IMR-90 (cell line): ENCODE measurements at regions not wholly inside any gene's neighbourhood (a gene's known extent, or its start where the extent isn't known, plus 50 kb on each side); places are given as distances from the start of the nearest gene placed in this dataset.

Experiments
- ATAC-seq: fragments of 200-7000 bp; cut with Tn5 transposase; 2 replicates; pipeline ENCODE4 v1.9.1; 2020; ENCODE audit warnings: low read depth, mild to moderate bottlenecking, moderate library complexity
- BruUV-seq: library from RNA; stranded (reverse); fragments of 400-500 nt; replicated peaks from 2 replicates; lab custom pipeline; 2021; lab: Mats Ljungman, UMichigan
- CTCF ChIA-PET: fragments of 300-600 bp; formaldehyde crosslinking; extraction: SDS; loops from one replicate; lab custom pipeline; 2021; ENCODE audit warnings: antibody characterized with exemption; lab: Yijun Ruan, JAX
- POLR2A ChIA-PET: fragments of 300-600 bp; sonication (Branson Sonifier 250); formaldehyde crosslinking; loops from one replicate; lab custom pipeline; 2022; ENCODE audit warnings: antibody characterized with exemption; ENCODE audit not compliant: unreplicated experiment; lab: Charles Lee
- DNase-seq: peaks from one replicate; pipeline ENCODE4 v3.0.0; 2013
- H2AFZ ChIP-seq: replicated peaks from 2 replicates; pipeline ENCODE3; 2013; ENCODE audit warnings: low read length, mild to moderate bottlenecking; ENCODE audit not compliant: poor library complexity
- H2AK5ac ChIP-seq: 2 replicates; pipeline ENCODE4 v1.6.1; 2013; ENCODE audit warnings: low read depth, low read length, inconsistent platforms
- H2AK9ac ChIP-seq: replicated peaks from 2 replicates; pipeline ENCODE3; 2013; ENCODE audit warnings: mild to moderate bottlenecking, low read depth, low read length, moderate library complexity; ENCODE audit not compliant: poor library complexity
- H2BK120ac ChIP-seq: 2 replicates; pipeline ENCODE4 v1.6.1; 2013; ENCODE audit warnings: low read depth, low read length, inconsistent platforms
- H2BK15ac ChIP-seq: 3 replicates; pipeline ENCODE4 v1.6.1; 2013; ENCODE audit warnings: low read depth, low read length, inconsistent platforms
- H2BK20ac ChIP-seq: 2 replicates; pipeline ENCODE4 v1.6.1; 2013; ENCODE audit warnings: low read depth, mild to moderate bottlenecking, inconsistent platforms, low read length, moderate library complexity
- H2BK5ac ChIP-seq: 2 replicates; pipeline ENCODE4 v1.6.1; 2013; ENCODE audit warnings: mild to moderate bottlenecking, low read depth, low read length, inconsistent platforms; ENCODE audit not compliant: poor library complexity, severe bottlenecking
- H3K14ac ChIP-seq: replicated peaks from 2 replicates; pipeline ENCODE4 v1.6.1; 2013; ENCODE audit warnings: low read depth, low read length, inconsistent platforms
- H3K18ac ChIP-seq: 2 replicates; pipeline ENCODE4 v1.6.1; 2013; ENCODE audit warnings: low read depth, low read length, control low read depth
- H3K23ac ChIP-seq: 2 replicates; pipeline ENCODE4 v1.6.1; 2013; ENCODE audit warnings: low read depth, low read length, inconsistent platforms
- H3K27ac ChIP-seq: 2 replicates; pipeline ENCODE4 v1.5.1; 2013; ENCODE audit warnings: mild to moderate bottlenecking, control low read depth, low read length; ENCODE audit not compliant: insufficient read depth
- H3K27me3 ChIP-seq: 2 replicates; pipeline ENCODE4 v1.6.1; 2013; ENCODE audit warnings: low read length; ENCODE audit not compliant: control insufficient read depth, insufficient read depth
- H3K36me3 ChIP-seq: 2 replicates; pipeline ENCODE4 v1.6.1; 2013; ENCODE audit warnings: low read length, mixed read lengths; ENCODE audit not compliant: control insufficient read depth, insufficient read depth
- H3K4ac ChIP-seq: 2 replicates; pipeline ENCODE4 v1.6.1; 2013; ENCODE audit warnings: low read depth, low read length, inconsistent platforms
- H3K4me1 ChIP-seq: 2 replicates; pipeline ENCODE4 v1.6.1; 2013; ENCODE audit warnings: low read length, mixed read lengths; ENCODE audit not compliant: control insufficient read depth, insufficient read depth
- H3K4me2 ChIP-seq: 2 replicates; pipeline ENCODE4 v1.6.1; 2013; ENCODE audit warnings: low read depth, mild to moderate bottlenecking, control low read depth, low read length, moderate library complexity
- H3K4me3 ChIP-seq: 2 replicates; pipeline ENCODE4 v1.5.1; 2013; ENCODE audit warnings: low read depth, mild to moderate bottlenecking, control low read depth, low read length, moderate library complexity; ENCODE audit not compliant: insufficient read depth
- H3K56ac ChIP-seq: 2 replicates; pipeline ENCODE4 v1.6.1; 2013; ENCODE audit warnings: low read length, inconsistent platforms; ENCODE audit not compliant: insufficient read depth; ENCODE audit errors: extremely low read depth
- H3K79me1 ChIP-seq, 2 experiments: 2 replicates each; pipeline ENCODE4 v1.6.1; 2013; ENCODE audit warnings: low read length in 2 of 2, inconsistent platforms in 1 of 2, low read depth in 1 of 2
- H3K9ac ChIP-seq: 2 replicates; pipeline ENCODE4 v1.6.1; 2013; ENCODE audit warnings: low read depth, low read length, control low read depth
- H3K9me1 ChIP-seq: 2 replicates; pipeline ENCODE4 v1.6.1; 2013; ENCODE audit warnings: low read length, inconsistent platforms; ENCODE audit not compliant: insufficient read depth
- H3K9me3 ChIP-seq: 2 replicates; pipeline ENCODE4 v1.6.1; 2013; ENCODE audit warnings: low read length; ENCODE audit not compliant: control insufficient read depth, insufficient read depth
- H4K20me1 ChIP-seq: 2 replicates; pipeline ENCODE4 v1.6.1; 2013; ENCODE audit warnings: low read length, inconsistent platforms; ENCODE audit not compliant: insufficient read depth
- H4K5ac ChIP-seq: 2 replicates; pipeline ENCODE4 v1.6.1; 2013; ENCODE audit warnings: mild to moderate bottlenecking, low read depth, low read length, control low read depth
- H4K8ac ChIP-seq, 2 experiments: 2 replicates each; pipeline ENCODE4 v1.6.1; 2013; ENCODE audit warnings: low read depth in 2 of 2, low read length in 2 of 2, control low read depth in 1 of 2, inconsistent platforms in 1 of 2
- H4K91ac ChIP-seq: 2 replicates; pipeline ENCODE4 v1.6.1; 2013; ENCODE audit warnings: low read depth, low read length, inconsistent platforms; ENCODE audit not compliant: insufficient read depth
- CEBPB ChIP-seq: IDR thresholded peaks from 2 replicates; pipeline ENCODE4 v1.6.1; 2012; ENCODE audit warnings: low read depth, low read length, improper control_type of control experiment
- CHD1 ChIP-seq: IDR thresholded peaks from 2 replicates; pipeline ENCODE4 v1.6.1; 2012; ENCODE audit warnings: low read depth, low read length, improper control_type of control experiment
- ELK1 ChIP-seq: fragments of 150-350 bp; IDR thresholded peaks from 2 replicates; pipeline ENCODE4 v1.6.1; 2016; ENCODE audit warnings: low read depth, mild to moderate bottlenecking, low read length, moderate library complexity, borderline replicate concordance
- FOS ChIP-seq: fragments of 150-350 bp; IDR thresholded peaks from 2 replicates; pipeline ENCODE4 v1.6.1; 2016; ENCODE audit warnings: low read depth, low read length
- MAFK ChIP-seq: IDR thresholded peaks from 2 replicates; pipeline ENCODE4 v1.6.1; 2012; ENCODE audit warnings: low read depth, low read length, improper control_type of control experiment
- MAZ ChIP-seq: IDR thresholded peaks from 2 replicates; pipeline ENCODE4 v1.6.1; 2012; ENCODE audit warnings: low read depth, mild to moderate bottlenecking, low read length, improper control_type of control experiment, moderate library complexity, borderline replicate concordance
- MXI1 ChIP-seq: IDR thresholded peaks from 2 replicates; pipeline ENCODE4 v1.6.1; 2012; ENCODE audit warnings: low read depth, mild to moderate bottlenecking, low read length, moderate library complexity, borderline replicate concordance
- NFE2L2 ChIP-seq: fragments of 150-350 bp; IDR thresholded peaks from 2 replicates; pipeline ENCODE4 v1.6.1; 2016; ENCODE audit warnings: low read depth, mild to moderate bottlenecking, low read length
- RAD21 ChIP-seq: IDR thresholded peaks from 2 replicates; pipeline ENCODE4 v1.6.1; 2012; ENCODE audit warnings: low read length, improper control_type of control experiment
- RCOR1 ChIP-seq: IDR thresholded peaks from 2 replicates; pipeline ENCODE4 v1.6.1; 2012; ENCODE audit warnings: mild to moderate bottlenecking, low read length, improper control_type of control experiment; ENCODE audit not compliant: insufficient replicate concordance
- RFX5 ChIP-seq: IDR thresholded peaks from 2 replicates; pipeline ENCODE4 v1.8.0; 2012; ENCODE audit warnings: low read depth, mild to moderate bottlenecking, low read length, moderate library complexity
- SMC3 ChIP-seq: fragments of 150-350 bp; IDR thresholded peaks from 2 replicates; pipeline ENCODE4 v1.6.1; 2016; ENCODE audit warnings: low read depth, mild to moderate bottlenecking, antibody characterized with exemption, low read length, moderate library complexity
- USF2 ChIP-seq: fragments of 150-350 bp; IDR thresholded peaks from 2 replicates; pipeline ENCODE4 v1.6.1; 2017; ENCODE audit warnings: mild to moderate bottlenecking, antibody characterized with exemption, low read length, low read depth
- WGBS, 2 experiments: methylation state at CpG; one replicate each; pipeline versions ENCODE4 v1.1.5 to v1.1.7; 2013; ENCODE audit warnings: missing lambda C conversion rate in 2 of 2; ENCODE audit not compliant: insufficient read length in 1 of 2; ENCODE audit errors: extremely low coverage in 2 of 2; 5-methylcytosine and 5-hydroxymethylcytosine counted together
- dilution Hi-C: fragments of 300-500 bp; cut with HindIII; formaldehyde crosslinking; loops from one replicate; pipeline ENCODE4 v1.14.3; 2018; ENCODE audit warnings: low sequenced_read_pairs; ENCODE audit not compliant: unreplicated experiment
- in situ Hi-C: fragments of 300-500 bp; cut with MboI; formaldehyde crosslinking; loops from 3 replicates; pipeline ENCODE4 v1.14.3; 2019; ENCODE audit warnings: low sequenced_read_pairs, inconsistent platforms, mixed read lengths
- intact Hi-C: fragments of 100-400 bp; cut with micrococcal nuclease; formaldehyde crosslinking; loops from 2 replicates; pipeline ENCODE4 v1.10.0; 2022

GRCh38 chr2:200171731-200172482 is 134.6 kb upstream of the SPATS2L start:
- no peaks in the 10 kb centered on the region for H3K79me1 ChIP-seq
- POLR2A ChIA-PET, result no interaction called here
- no peak overlapping the region for H2AK5ac ChIP-seq
- H2AFZ ChIP-seq, result no peak overlapping the region
- H3K14ac ChIP-seq, result no peak overlapping the region
- in situ Hi-C loops, result no loop called here
- CTCF ChIA-PET, result no interaction called here
- DNase-seq (peak; percentile 75), ATAC-seq (peak; percentile 42; the same call in 1 of the 2 replicates)
- no peaks in the 10 kb centered on the region for H3K4me1 ChIP-seq
- no peaks in the 10 kb centered on the region; the same call in 1 of the 2 replicates for H3K27me3 ChIP-seq
- no peak overlapping the region for H3K4ac ChIP-seq
- dilution Hi-C loops, result no loop called here
- H3K27ac ChIP-seq, result no peak overlapping the region
- no peak overlapping the region for H2BK5ac ChIP-seq
- 86% methylated on average over 1 of the region's 4 CpGs; no CpG with 5 or more reads in 1 of the 2 experiments for WGBS, 2 experiments
- H2BK15ac ChIP-seq, result no peak overlapping the region
- H3K18ac ChIP-seq, result no peak overlapping the region
- BruUV-seq, result no TSS peak
- H3K9ac ChIP-seq, result no peak overlapping the region
- H2BK120ac ChIP-seq, result no peak overlapping the region
- intact Hi-C loops, result no loop called here
- no peak overlapping the region for H4K5ac ChIP-seq
- H3K4me3 ChIP-seq, result no peak overlapping the region
- no peaks in the 10 kb centered on the region for H4K20me1 ChIP-seq
- no peaks in the 10 kb centered on the region for H3K9me3 ChIP-seq
- H2AK9ac ChIP-seq, result no peak overlapping the region
- H3K9me1 ChIP-seq, result no peaks in the 10 kb centered on the region
- H4K91ac ChIP-seq, result no peak overlapping the region
- H3K4me2 ChIP-seq, result no peak overlapping the region
- no peaks in the 10 kb centered on the region for H3K36me3 ChIP-seq
- H2BK20ac ChIP-seq, result no peak overlapping the region
- H4K8ac ChIP-seq, result no peak overlapping the region
- no peak overlapping the region for H3K56ac ChIP-seq
- TF ChIP-seq MAZ (no peak), RAD21 (no peak), SMC3 (no peak), FOS (no peak), RFX5 (no peak), RCOR1 (no peak), CHD1 (no peak), USF2 (no peak), MXI1 (no peak), MAFK (no peak), ELK1 (no peak), NFE2L2 (no peak), CEBPB (no peak)
- no peak overlapping the region for H3K23ac ChIP-seq
